ENCODE measurements at regions not wholly inside any gene's neighbourhood (a gene's known extent, or its start where the extent isn't known, plus 50 kb on each side); places are given as distances from the start of the nearest gene placed in this dataset.
"Not testable (repeated sequence)": the region's sequence is repeated elsewhere in the genome, so short reads cannot be mapped to it uniquely, and the experiment has no call there.

GRCh38 chr9:41741897-41742296 is 387.3 kb downstream of the CNTNAP3B start:
- H3K9ac ChIP-seq (ENCODE audit: low read depth, low read length); H3K36me3 ChIP-seq (ENCODE audit: insufficient read depth, low read depth, low read length); H3K27me3 ChIP-seq (ENCODE audit: insufficient read depth, low read length); H3K27ac ChIP-seq (ENCODE audit: low read length); H3K4me3 ChIP-seq (ENCODE audit: low read length); H3K4me1 ChIP-seq (ENCODE audit: insufficient read depth, low read length); H3K9me3 ChIP-seq (ENCODE audit: insufficient read depth, low read depth, low read length): not testable (repeated sequence)

- not testable (repeated sequence) for H3K4me3 ChIP-seq (ENCODE audit: low read length); H3K4me1 ChIP-seq (ENCODE audit: insufficient read depth, low read length); H3K9me3 ChIP-seq (ENCODE audit: insufficient read depth, low read depth, low read length); H3K9ac ChIP-seq (ENCODE audit: low read depth, low read length); H3K27me3 ChIP-seq (ENCODE audit: insufficient read depth, low read length); H3K36me3 ChIP-seq (ENCODE audit: insufficient read depth, low read depth, low read length); H3K27ac ChIP-seq (ENCODE audit: low read length)
Observed at GRCh38 chr9:41741173-41741572, 388.1 kb downstream of the CNTNAP3B start.

GRCh38 chr9:41738681-41739080 is 390.5 kb downstream of the CNTNAP3B start:
- not testable (repeated sequence) for H3K36me3 ChIP-seq (ENCODE audit: insufficient read depth, low read depth, low read length); H3K27ac ChIP-seq (ENCODE audit: low read length)

GRCh38 chr9:41699190-41699589 is 430.0 kb downstream of the CNTNAP3B start:
- not testable (repeated sequence) for H3K36me3 ChIP-seq (ENCODE audit: insufficient read depth, low read depth, low read length); H3K4me3 ChIP-seq (ENCODE audit: low read length); H3K27me3 ChIP-seq (ENCODE audit: insufficient read depth, low read length); H3K9me3 ChIP-seq (ENCODE audit: insufficient read depth, low read depth, low read length); H3K9ac ChIP-seq (ENCODE audit: low read depth, low read length); H3K27ac ChIP-seq (ENCODE audit: low read length); H3K4me1 ChIP-seq (ENCODE audit: insufficient read depth, low read length)

More at GRCh38 chr9:41738681-41739080, 390.5 kb downstream of the CNTNAP3B start:
- not testable (repeated sequence) for H3K4me3 ChIP-seq (ENCODE audit: low read length); H3K4me1 ChIP-seq (ENCODE audit: insufficient read depth, low read length); H3K9me3 ChIP-seq (ENCODE audit: insufficient read depth, low read depth, low read length); H3K9ac ChIP-seq (ENCODE audit: low read depth, low read length); H3K27me3 ChIP-seq (ENCODE audit: insufficient read depth, low read length)

GRCh38 chr9:41697080-41697479 is 432.1 kb downstream of the CNTNAP3B start:
- H3K36me3 ChIP-seq (ENCODE audit: insufficient read depth, low read depth, low read length); H3K27ac ChIP-seq (ENCODE audit: low read length); H3K9me3 ChIP-seq (ENCODE audit: insufficient read depth, low read depth, low read length); H3K4me3 ChIP-seq (ENCODE audit: low read length); H3K9ac ChIP-seq (ENCODE audit: low read depth, low read length); H3K4me1 ChIP-seq (ENCODE audit: insufficient read depth, low read length); H3K27me3 ChIP-seq (ENCODE audit: insufficient read depth, low read length): not testable (repeated sequence)

GRCh38 chr9:41679312-41679711 is 449.9 kb downstream of the CNTNAP3B start:
- not testable (repeated sequence) for H3K27me3 ChIP-seq (ENCODE audit: insufficient read depth, low read length); H3K4me3 ChIP-seq (ENCODE audit: low read length); H3K4me1 ChIP-seq (ENCODE audit: insufficient read depth, low read length); H3K9me3 ChIP-seq (ENCODE audit: insufficient read depth, low read depth, low read length); H3K9ac ChIP-seq (ENCODE audit: low read depth, low read length); H3K27ac ChIP-seq (ENCODE audit: low read length); H3K36me3 ChIP-seq (ENCODE audit: insufficient read depth, low read depth, low read length)

- H3K36me3 ChIP-seq (ENCODE audit: insufficient read depth, low read depth, low read length); H3K9me3 ChIP-seq (ENCODE audit: insufficient read depth, low read depth, low read length); H3K9ac ChIP-seq (ENCODE audit: low read depth, low read length); H3K27me3 ChIP-seq (ENCODE audit: insufficient read depth, low read length); H3K27ac ChIP-seq (ENCODE audit: low read length); H3K4me1 ChIP-seq (ENCODE audit: insufficient read depth, low read length): not testable (repeated sequence)
- H3K4me3 ChIP-seq (ENCODE audit: low read length): peak overlapping the region; percentile 50; the same call in 1 of the 2 replicates
Observed at GRCh38 chr9:41663497-41664036, 465.7 kb downstream of the CNTNAP3B start.

- not testable (repeated sequence) for H3K4me1 ChIP-seq (ENCODE audit: insufficient read depth, low read length); H3K9me3 ChIP-seq (ENCODE audit: insufficient read depth, low read depth, low read length); H3K9ac ChIP-seq (ENCODE audit: low read depth, low read length); H3K27me3 ChIP-seq (ENCODE audit: insufficient read depth, low read length); H3K27ac ChIP-seq (ENCODE audit: low read length); H3K36me3 ChIP-seq (ENCODE audit: insufficient read depth, low read depth, low read length); H3K4me3 ChIP-seq (ENCODE audit: low read length)
Observed at GRCh38 chr9:41658706-41659105, 469.6 kb upstream of the ZNG1F start.

GRCh38 chr9:41658116-41658515 is 469.0 kb upstream of the ZNG1F start:
- not testable (repeated sequence) for H3K27me3 ChIP-seq (ENCODE audit: insufficient read depth, low read length); H3K36me3 ChIP-seq (ENCODE audit: insufficient read depth, low read depth, low read length)

GRCh38 chr9:41657141-41657540 is 468.0 kb upstream of the ZNG1F start:
- not testable (repeated sequence) for H3K36me3 ChIP-seq (ENCODE audit: insufficient read depth, low read depth, low read length); H3K4me1 ChIP-seq (ENCODE audit: insufficient read depth, low read length); H3K9me3 ChIP-seq (ENCODE audit: insufficient read depth, low read depth, low read length); H3K4me3 ChIP-seq (ENCODE audit: low read length); H3K27ac ChIP-seq (ENCODE audit: low read length); H3K27me3 ChIP-seq (ENCODE audit: insufficient read depth, low read length); H3K9ac ChIP-seq (ENCODE audit: low read depth, low read length)

More at GRCh38 chr9:41658116-41658515, 469.0 kb upstream of the ZNG1F start:
- H3K9ac ChIP-seq (ENCODE audit: low read depth, low read length); H3K27ac ChIP-seq (ENCODE audit: low read length); H3K9me3 ChIP-seq (ENCODE audit: insufficient read depth, low read depth, low read length); H3K4me3 ChIP-seq (ENCODE audit: low read length); H3K4me1 ChIP-seq (ENCODE audit: insufficient read depth, low read length): not testable (repeated sequence)

- H3K4me3 ChIP-seq (ENCODE audit: low read length); H3K27ac ChIP-seq (ENCODE audit: low read length); H3K9me3 ChIP-seq (ENCODE audit: insufficient read depth, low read depth, low read length); H3K9ac ChIP-seq (ENCODE audit: low read depth, low read length); H3K36me3 ChIP-seq (ENCODE audit: insufficient read depth, low read depth, low read length); H3K27me3 ChIP-seq (ENCODE audit: insufficient read depth, low read length); H3K4me1 ChIP-seq (ENCODE audit: insufficient read depth, low read length): not testable (repeated sequence)
Observed at GRCh38 chr9:41655071-41655554, 466.0 kb upstream of the ZNG1F start.

GRCh38 chr9:41654349-41654748 is 465.2 kb upstream of the ZNG1F start:
- not testable (repeated sequence) for H3K27ac ChIP-seq (ENCODE audit: low read length); H3K36me3 ChIP-seq (ENCODE audit: insufficient read depth, low read depth, low read length); H3K4me1 ChIP-seq (ENCODE audit: insufficient read depth, low read length); H3K4me3 ChIP-seq (ENCODE audit: low read length); H3K27me3 ChIP-seq (ENCODE audit: insufficient read depth, low read length); H3K9ac ChIP-seq (ENCODE audit: low read depth, low read length); H3K9me3 ChIP-seq (ENCODE audit: insufficient read depth, low read depth, low read length)
